Suprapubic skin (tissue), 4 donors: ENCODE measurements at regions not wholly inside any gene's neighbourhood (a gene's known extent, or its start where the extent isn't known, plus 50 kb on each side); places are given as distances from the start of the nearest gene placed in this dataset.

ENCODE experiments used
- DNase-seq, 2 donors: peaks; one replicate each; pipeline ENCODE4 v3.0.0-alpha.2; 2019; ENCODE audit warnings: low spot score in 2 of 2
- H3K27ac ChIP-seq: fragments of 200-600 bp; sonication (generic); one replicate; pipeline ENCODE4 v1.5.1; 2019
- H3K27me3 ChIP-seq: fragments of 200-600 bp; sonication (generic); one replicate; pipeline ENCODE4 v1.5.1; 2019
- H3K36me3 ChIP-seq: fragments of 200-600 bp; sonication (generic); one replicate; pipeline ENCODE4 v1.5.1; 2019
- H3K4me1 ChIP-seq: fragments of 200-600 bp; sonication (generic); one replicate; pipeline ENCODE4 v1.5.1; 2019
- H3K4me3 ChIP-seq: fragments of 200-600 bp; sonication (generic); one replicate; pipeline ENCODE4 v1.5.1; 2019; ENCODE audit warnings: mild to moderate bottlenecking
- H3K9me3 ChIP-seq: fragments of 200-600 bp; sonication (generic); one replicate; pipeline ENCODE4 v1.5.1; 2019
- CTCF ChIP-seq, 2 donors: fragments of 200-600 bp in 1 of 2; fragments of 450-650 bp in 1 of 2; sonication (generic) in 1 of 2; IDR thresholded peaks; one replicate each; pipeline ENCODE4 v1.5.1; 2016 to 2019; ENCODE audit warnings: antibody characterized with exemption in 2 of 2, mild to moderate bottlenecking in 1 of 2, moderate library complexity in 1 of 2
- EP300 ChIP-seq: sonication (generic); formaldehyde crosslinking; IDR thresholded peaks from one replicate; pipeline ENCODE4 v1.6.1; 2017; ENCODE audit warnings: antibody characterized with exemption
- POLR2A ChIP-seq, 2 donors: fragments of 450-650 bp; IDR thresholded peaks; one replicate each; pipeline ENCODE4 v1.6.1; 2017; ENCODE audit warnings: antibody characterized with exemption in 2 of 2, mild to moderate bottlenecking in 2 of 2, moderate library complexity in 2 of 2
- POLR2AphosphoS5 ChIP-seq, 3 donors: sonication (generic); formaldehyde crosslinking; IDR thresholded peaks; one replicate each; pipeline ENCODE4 v1.6.1; 2017; ENCODE audit warnings: antibody characterized with exemption in 3 of 3
- WGBS: methylation state at CpG from one replicate; pipeline ENCODE4 v1.1.5; 2018; 5-methylcytosine and 5-hydroxymethylcytosine counted together

- no peaks in the 10 kb centered on the region for H3K4me1 ChIP-seq
- 82% methylated on average over 2 of the region's 2 CpGs for WGBS
- H3K9me3 ChIP-seq, result no peaks in the 10 kb centered on the region
- H3K4me3 ChIP-seq, result no peak overlapping the region
- H3K27me3 ChIP-seq, result no peaks in the 10 kb centered on the region
- no peak for DNase-seq
- no peak for TF ChIP-seq POLR2AphosphoS5 (IDR thresholded peaks at IDR 0.05)
- no peak for TF ChIP-seq CTCF (IDR thresholded peaks at IDR 0.05)
- no peak for TF ChIP-seq EP300
- TF ChIP-seq POLR2A (IDR thresholded peaks at IDR 0.05), result no peak
- H3K36me3 ChIP-seq, result no peaks in the 10 kb centered on the region
- no peak overlapping the region for H3K27ac ChIP-seq
Observed at GRCh38 chr12:105769486-105769885, 369.3 kb downstream of the NUAK1 start.

GRCh38 chr12:105773471-105773870, 365.3 kb downstream of the NUAK1 start:
- H3K4me3 ChIP-seq, result no peak overlapping the region
- H3K27me3 ChIP-seq, result no peaks in the 10 kb centered on the region
- no peak for DNase-seq
- 54% methylated on average over 2 of the region's 2 CpGs for WGBS
- H3K27ac ChIP-seq, result no peak overlapping the region
- no peaks in the 10 kb centered on the region for H3K4me1 ChIP-seq
- no peaks in the 10 kb centered on the region for H3K9me3 ChIP-seq
- no peak for TF ChIP-seq POLR2A (IDR thresholded peaks at IDR 0.05)
- H3K36me3 ChIP-seq, result no peaks in the 10 kb centered on the region

GRCh38 chr12:105774037-105774436, 364.7 kb downstream of the NUAK1 start:
- Histone ChIP-seq H3K4me3 (no peak overlapping the region), H3K27me3 (no peaks in the 10 kb centered on the region), H3K4me1 (no peaks in the 10 kb centered on the region), H3K9me3 (no peaks in the 10 kb centered on the region), H3K36me3 (no peaks in the 10 kb centered on the region), H3K27ac (no peak overlapping the region)
- no peak for TF ChIP-seq EP300
- WGBS, result 91% methylated on average over 5 of the region's 5 CpGs
- DNase-seq, result no peak

- H3K9me3 ChIP-seq, result no peaks in the 10 kb centered on the region
- no peak overlapping the region for H3K4me3 ChIP-seq
- TF ChIP-seq CTCF (IDR thresholded peaks at IDR 0.05) (no peak), EP300 (no peak), POLR2A (IDR thresholded peaks at IDR 0.05) (no peak), POLR2AphosphoS5 (IDR thresholded peaks at IDR 0.05) (no peak)
- DNase-seq, result no peak
- H3K4me1 ChIP-seq, result no peaks in the 10 kb centered on the region
- H3K27me3 ChIP-seq, result no peaks in the 10 kb centered on the region
- no peaks in the 10 kb centered on the region for H3K36me3 ChIP-seq
- WGBS, result 45% methylated on average over 3 of the region's 3 CpGs
- H3K27ac ChIP-seq, result no peak overlapping the region
Observed at GRCh38 chr12:105775343-105775742, 363.4 kb downstream of the NUAK1 start.

GRCh38 chr12:105783983-105784947, 354.5 kb downstream of the NUAK1 start:
- Histone ChIP-seq H3K27me3 (no peaks in the 10 kb centered on the region), H3K27ac (no peak overlapping the region), H3K36me3 (no peaks in the 10 kb centered on the region), H3K4me3 (no peak overlapping the region), H3K9me3 (no peaks in the 10 kb centered on the region), H3K4me1 (no peaks in the 10 kb centered on the region)
- no peak for DNase-seq
- no peak for TF ChIP-seq POLR2AphosphoS5 (IDR thresholded peaks at IDR 0.05)
- TF ChIP-seq POLR2A (IDR thresholded peaks at IDR 0.05), result no peak
- no peak for TF ChIP-seq EP300
- TF ChIP-seq CTCF (IDR thresholded peaks at IDR 0.05), result no peak
- WGBS, result 63% methylated on average over 8 of the region's 8 CpGs

- no peak for TF ChIP-seq EP300
- TF ChIP-seq POLR2A (IDR thresholded peaks at IDR 0.05), result no peak
- Histone ChIP-seq H3K4me3 (no peak overlapping the region), H3K36me3 (no peaks in the 10 kb centered on the region), H3K27me3 (no peaks in the 10 kb centered on the region), H3K27ac (no peak overlapping the region), H3K9me3 (peaks cover 9% of the 10 kb centered on the region), H3K4me1 (no peaks in the 10 kb centered on the region)
- WGBS, result 82% methylated on average over 5 of the region's 5 CpGs
- no peak for DNase-seq
Observed at GRCh38 chr12:105793421-105793820, 345.3 kb downstream of the NUAK1 start.
